Astrocyte of the spinal cord (primary cell): ENCODE measurements at regions not wholly inside any gene's neighbourhood (a gene's known extent, or its start where the extent isn't known, plus 50 kb on each side); places are given as distances from the start of the nearest gene placed in this dataset.

Source experiments
- DNase-seq: peaks from one replicate; pipeline ENCODE4 v3.0.0; 2011; ENCODE audit warnings: low read depth, low spot score
- H3K4me3 ChIP-seq: 2 replicates; pipeline ENCODE4 v1.5.1; 2011; ENCODE audit warnings: low read depth, mild to moderate bottlenecking, low read length, moderate library complexity
- CTCF ChIP-seq: IDR thresholded peaks from 2 replicates; pipeline ENCODE4 v1.5.1; 2012; ENCODE audit warnings: low read depth, mild to moderate bottlenecking, low read length, inconsistent platforms
- in situ Hi-C: cut with HindIII; loops from 2 replicates; pipeline ENCODE4 v1.10.0; 2017; ENCODE audit warnings: low sequenced_read_pairs

DNA sequence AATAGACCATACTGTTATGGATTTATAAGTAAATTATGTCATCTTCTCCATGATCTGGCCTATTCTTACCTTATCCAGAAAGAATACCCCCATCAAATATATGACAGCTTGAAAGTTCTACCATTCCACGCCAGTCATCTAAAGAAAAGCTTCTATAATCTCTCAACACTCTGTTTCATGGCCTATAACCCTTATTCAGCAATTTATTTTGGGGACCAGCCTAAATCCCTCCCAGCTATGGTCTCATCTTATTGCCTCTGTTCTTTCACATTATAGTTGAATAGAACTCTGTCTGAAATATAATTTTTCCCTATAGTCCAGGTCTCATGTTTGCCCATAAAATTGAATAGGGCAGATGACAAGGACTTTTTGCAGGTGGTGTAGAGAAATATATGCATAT is 2387.6 kb upstream of the WWC1 start:
- H3K4me3 ChIP-seq = no peak overlapping the region
- no peak for TF ChIP-seq CTCF
- in situ Hi-C loops = no loop called here
- no peak for DNase-seq

GRCh38 chr5:165906871-165907270 is 2384.6 kb upstream of the WWC1 start:
- TF ChIP-seq CTCF = no peak
- in situ Hi-C loops = no loop called here
- no peak overlapping the region for H3K4me3 ChIP-seq
- DNase-seq = no peak

GRCh38 chr5:165913059-165913458 is 2378.4 kb upstream of the WWC1 start:
- H3K4me3 ChIP-seq = no peak overlapping the region
- DNase-seq = no peak
- no peak for TF ChIP-seq CTCF
- in situ Hi-C loops = no loop called here

DNA sequence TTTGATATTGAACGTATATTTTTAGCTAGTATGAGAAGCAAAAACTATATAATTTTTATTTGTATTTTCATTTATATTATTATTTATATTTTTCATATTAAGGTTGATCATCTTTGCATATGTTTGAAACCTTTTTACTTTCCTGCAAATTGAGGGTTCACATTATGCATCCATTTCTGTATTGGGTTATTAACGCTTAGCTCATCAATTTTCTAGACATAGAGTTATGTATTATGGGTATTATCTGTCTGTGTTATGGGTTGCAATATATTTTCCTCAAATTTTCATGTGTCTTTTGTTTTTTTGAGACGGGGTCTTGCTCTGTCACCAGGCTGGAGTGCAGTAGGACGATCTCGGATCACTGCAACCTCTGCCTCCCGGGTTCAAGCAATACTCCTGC is 2377.0 kb upstream of the WWC1 start:
- no peak overlapping the region for H3K4me3 ChIP-seq
- no peak for TF ChIP-seq CTCF
- DNase-seq = no peak
- in situ Hi-C loops = no loop called here

GRCh38 chr5:165919196-165919595 is 2372.2 kb upstream of the WWC1 start:
- DNase-seq = no peak
- no peak for TF ChIP-seq CTCF
- in situ Hi-C loops = no loop called here
- no peak overlapping the region for H3K4me3 ChIP-seq

GRCh38 chr5:165920655-165921054 is 2370.8 kb upstream of the WWC1 start:
- no peak overlapping the region for H3K4me3 ChIP-seq
- DNase-seq = no peak
- in situ Hi-C loops = no loop called here
- no peak for TF ChIP-seq CTCF

DNA sequence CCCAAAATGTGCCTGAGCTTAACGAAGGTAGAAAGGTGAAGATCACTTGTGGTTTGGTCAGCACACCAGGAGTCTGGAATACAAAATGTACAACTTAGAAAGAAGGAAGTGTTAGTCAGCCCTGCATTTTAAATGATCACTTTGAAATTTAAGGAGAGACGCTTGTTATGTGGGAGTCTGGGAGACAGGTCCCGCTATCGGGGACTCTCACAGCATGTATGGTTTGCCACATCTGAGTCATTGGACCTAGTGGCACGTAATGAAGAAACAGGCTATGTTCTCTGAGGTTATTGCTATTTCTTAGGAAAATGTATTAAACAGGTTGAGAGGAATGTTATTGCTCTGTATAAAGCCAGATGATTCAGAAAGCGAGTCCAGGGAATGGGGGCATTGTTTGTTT is 2362.5 kb upstream of the WWC1 start:
- H3K4me3 ChIP-seq = no peak overlapping the region
- in situ Hi-C loops = no loop called here
- TF ChIP-seq CTCF = no peak
- DNase-seq = peak; percentile 68
